WTC11 (cell line): ENCODE measurements at regions not wholly inside any gene's neighbourhood (a gene's known extent, or its start where the extent isn't known, plus 50 kb on each side); places are given as distances from the start of the nearest gene placed in this dataset.

Experiments
- ATAC-seq: fragments of 200-7000 bp; cut with Tn5 transposase; 2 replicates; pipeline ENCODE4 v1.10.0; 2021; ENCODE audit warnings: mild to moderate bottlenecking, moderate library complexity
- CTCF ChIA-PET: fragments of 300-600 bp; sonication (Branson Sonifier 250); formaldehyde crosslinking; loops from one replicate; lab custom pipeline; 2021; ENCODE audit warnings: antibody characterized with exemption; lab: Charles Lee
- POLR2A ChIA-PET: fragments of 350-600 bp; sonication (Branson Sonifier 250); formaldehyde crosslinking; loops from one replicate; lab custom pipeline; 2021; ENCODE audit warnings: antibody characterized with exemption; lab: Charles Lee
- DNase-seq: peaks from one replicate; pipeline ENCODE4 v3.0.0; 2021; ENCODE audit warnings: low spot score
- H3K27ac Mint-ChIP-seq: 2 replicates; pipeline ENCODE4 v1.8.0; 2021; ENCODE audit warnings: mixed read lengths
- H3K27me3 Mint-ChIP-seq: 2 replicates; pipeline ENCODE4 v1.8.0; 2021; ENCODE audit warnings: low read depth, mild to moderate bottlenecking, moderate library complexity, mixed read lengths
- H3K36me3 Mint-ChIP-seq: 2 replicates; pipeline ENCODE4 v1.8.0; 2021; ENCODE audit warnings: mixed read lengths
- H3K4me1 Mint-ChIP-seq: 2 replicates; pipeline ENCODE4 v1.8.0; 2022; ENCODE audit warnings: mixed read lengths
- H3K4me3 Mint-ChIP-seq: 2 replicates; pipeline ENCODE4 v1.8.0; 2021; ENCODE audit warnings: mild to moderate bottlenecking, moderate library complexity, mixed read lengths
- H3K9me3 Mint-ChIP-seq: 2 replicates; pipeline ENCODE4 v1.8.0; 2021; ENCODE audit warnings: mixed read lengths
- ATF1 ChIP-seq: sonication (generic); formaldehyde crosslinking; IDR thresholded peaks from 2 replicates; pipeline ENCODE4 v1.8.1; 2023; ENCODE audit warnings: mild to moderate bottlenecking, moderate library complexity, missing genetic modification reagents
- ATF3 ChIP-seq: sonication (generic); formaldehyde crosslinking; conservative IDR thresholded peaks from 2 replicates; pipeline ENCODE4 v1.8.1; 2022; ENCODE audit warnings: mild to moderate bottlenecking, missing genetic modification reagents
- ATF6 ChIP-seq: sonication (generic); formaldehyde crosslinking; IDR thresholded peaks from 2 replicates; pipeline ENCODE4 v1.8.1; 2023; ENCODE audit warnings: mild to moderate bottlenecking, missing genetic modification reagents
- E2F5 ChIP-seq: sonication (generic); formaldehyde crosslinking; IDR thresholded peaks from 2 replicates; pipeline ENCODE4 v1.8.1; 2022; ENCODE audit warnings: mild to moderate bottlenecking, moderate library complexity, missing genetic modification reagents
- FOXJ3 ChIP-seq: sonication (generic); formaldehyde crosslinking; IDR thresholded peaks from 2 replicates; pipeline ENCODE4 v1.9.0; 2021; ENCODE audit warnings: missing genetic modification reagents, mild to moderate bottlenecking, borderline replicate concordance
- FOXK1 ChIP-seq: sonication (generic); formaldehyde crosslinking; IDR thresholded peaks from 2 replicates; pipeline ENCODE4 v1.8.0; 2022; ENCODE audit warnings: mild to moderate bottlenecking, moderate library complexity, missing genetic modification reagents
- FOXP1 ChIP-seq: sonication (generic); formaldehyde crosslinking; IDR thresholded peaks from 2 replicates; pipeline ENCODE4 v1.8.0; 2022; ENCODE audit warnings: missing genetic modification reagents, mild to moderate bottlenecking, moderate library complexity, borderline replicate concordance
- GABPB1 ChIP-seq: sonication (generic); formaldehyde crosslinking; IDR thresholded peaks from 2 replicates; pipeline ENCODE4 v1.8.1; 2023; ENCODE audit warnings: mild to moderate bottlenecking, missing genetic modification reagents
- HMGA2 ChIP-seq: fragments of 250-450 bp; sonication (Bioruptor Pico); IDR thresholded peaks from 2 replicates; pipeline ENCODE4 v1.4.0; 2021; ENCODE audit warnings: mild to moderate bottlenecking, moderate library complexity
- MLX ChIP-seq: sonication (generic); formaldehyde crosslinking; IDR thresholded peaks from 2 replicates; pipeline ENCODE4 v1.8.1; 2023; ENCODE audit warnings: mild to moderate bottlenecking, missing genetic modification reagents, moderate library complexity
- MXD4 ChIP-seq: fragments of 250-450 bp; sonication (Bioruptor Pico); IDR thresholded peaks from 2 replicates; pipeline ENCODE4 v1.8.0; 2021; ENCODE audit warnings: mild to moderate bottlenecking, moderate library complexity, borderline replicate concordance
- NFYB ChIP-seq: sonication (generic); formaldehyde crosslinking; conservative IDR thresholded peaks from 2 replicates; pipeline ENCODE4 v1.8.0; 2022; ENCODE audit warnings: low read depth, missing genetic modification reagents
- NR1H2 ChIP-seq: sonication (generic); formaldehyde crosslinking; IDR thresholded peaks from 2 replicates; pipeline ENCODE4 v1.9.0; 2021; ENCODE audit warnings: mild to moderate bottlenecking, moderate library complexity, missing genetic modification reagents
- TCF7 ChIP-seq: sonication (generic); formaldehyde crosslinking; IDR thresholded peaks from 2 replicates; pipeline ENCODE4 v1.8.0; 2022; ENCODE audit warnings: mild to moderate bottlenecking, low read depth, missing genetic modification reagents, moderate library complexity
- TEAD4 ChIP-seq: sonication (generic); formaldehyde crosslinking; IDR thresholded peaks from 2 replicates; pipeline ENCODE4 v1.8.0; 2022; ENCODE audit warnings: mild to moderate bottlenecking, missing genetic modification reagents
- ZBTB21 ChIP-seq: sonication (generic); formaldehyde crosslinking; IDR thresholded peaks from 2 replicates; pipeline ENCODE4 v1.8.1; 2023; ENCODE audit warnings: mild to moderate bottlenecking, missing genetic modification reagents, borderline replicate concordance
- ZNF219 ChIP-seq: sonication (generic); formaldehyde crosslinking; IDR thresholded peaks from 2 replicates; pipeline ENCODE4 v1.8.0; 2023; ENCODE audit warnings: missing genetic modification reagents, mild to moderate bottlenecking, borderline replicate concordance
- ZNF317 ChIP-seq: sonication (generic); formaldehyde crosslinking; IDR thresholded peaks from 2 replicates; pipeline ENCODE4 v1.8.1; 2023; ENCODE audit warnings: low read depth, mild to moderate bottlenecking, moderate library complexity, missing genetic modification reagents, borderline replicate concordance
- ZNF512 ChIP-seq: sonication (generic); formaldehyde crosslinking; IDR thresholded peaks from 2 replicates; pipeline ENCODE4 v1.8.1; 2022; ENCODE audit warnings: missing genetic modification reagents, borderline replicate concordance
- ZNF532 ChIP-seq: fragments of 250-450 bp; sonication (Bioruptor Pico); IDR thresholded peaks from 2 replicates; pipeline ENCODE4 v1.9.0; 2021; ENCODE audit warnings: mild to moderate bottlenecking, borderline replicate concordance
- ZNF671 ChIP-seq: fragments of 250-450 bp; sonication (Bioruptor Pico); IDR thresholded peaks from 2 replicates; pipeline ENCODE4 v1.8.0; 2021; ENCODE audit warnings: mild to moderate bottlenecking
- ZSCAN18 ChIP-seq: fragments of 250-450 bp; sonication (Bioruptor Pico); IDR thresholded peaks from 2 replicates; pipeline ENCODE4 v2.1.2; 2022; ENCODE audit warnings: mild to moderate bottlenecking, moderate library complexity

- DNase-seq (no peak), ATAC-seq (no peak)
- Mint-ChIP-seq H3K9me3 (peaks cover 4% of the 10 kb centered on the region; the same call in 1 of the 2 replicates), H3K4me3 (no peak overlapping the region), H3K27me3 (no peaks in the 10 kb centered on the region), H3K4me1 (0 out of 2 replicates have a peak, but pooled peaks cover 2% of the 10 kb centered on the region), H3K36me3 (no peaks in the 10 kb centered on the region), H3K27ac (no peak overlapping the region)
- ChIA-PET CTCF (no interaction called here), POLR2A (no interaction called here)
- no peak for TF ChIP-seq ZBTB21
- no peak for TF ChIP-seq ATF3 (CRISPR knock-in tag)
- no peak for TF ChIP-seq TCF7 (CRISPR knock-in tag)
- no peak for TF ChIP-seq ATF6
- no peak for TF ChIP-seq ZSCAN18 (CRISPR knock-in tag)
- no peak for TF ChIP-seq HMGA2 (CRISPR knock-in tag)
- no peak for TF ChIP-seq E2F5 (CRISPR knock-in tag)
- TF ChIP-seq TEAD4 (CRISPR knock-in tag), result no peak
- TF ChIP-seq NFYB (CRISPR knock-in tag), result no peak
- TF ChIP-seq ATF1 (CRISPR knock-in tag), result no peak
- no peak for TF ChIP-seq GABPB1 (CRISPR knock-in tag)
- TF ChIP-seq ZNF532 (CRISPR knock-in tag), result no peak
- TF ChIP-seq FOXP1, result no peak
Measured at GRCh38 chr2:41024816-41025215, 572.9 kb upstream of the SLC8A1 start.

GRCh38 chr2:41026613-41027012 is 574.7 kb upstream of the SLC8A1 start:
- POLR2A ChIA-PET, result no interaction called here
- 0 out of 2 replicates have a peak, but pooled peaks cover 2% of the 10 kb centered on the region for H3K4me1 Mint-ChIP-seq
- H3K4me3 Mint-ChIP-seq, result no peak overlapping the region
- TF ChIP-seq FOXK1 (CRISPR knock-in tag) (no peak), ZNF317 (CRISPR knock-in tag) (no peak), FOXJ3 (CRISPR knock-in tag) (no peak), ZSCAN18 (CRISPR knock-in tag) (no peak), ZNF671 (CRISPR knock-in tag) (no peak), ZNF219 (CRISPR knock-in tag) (no peak), ZNF512 (CRISPR knock-in tag) (no peak), HMGA2 (CRISPR knock-in tag) (no peak), MLX (CRISPR knock-in tag) (no peak), MXD4 (CRISPR knock-in tag) (no peak), NR1H2 (no peak)
- peaks cover 11% of the 10 kb centered on the region for H3K9me3 Mint-ChIP-seq
- no peak overlapping the region for H3K27ac Mint-ChIP-seq
- peaks cover 5% of the 10 kb centered on the region for H3K36me3 Mint-ChIP-seq
- CTCF ChIA-PET, result no interaction called here
- no peaks in the 10 kb centered on the region for H3K27me3 Mint-ChIP-seq
- ATAC-seq (no peak), DNase-seq (no peak)
